HG03558 (cell line): ENCODE measurements at regions not wholly inside any gene's neighbourhood (a gene's known extent, or its start where the extent isn't known, plus 50 kb on each side); places are given as distances from the start of the nearest gene placed in this dataset.

Source experiments
- ATAC-seq: cut with Tn5 transposase; IDR thresholded peaks from one replicate; pipeline ENCODE4 v1.9.1; 2021; ENCODE audit warnings: moderate number of reproducible peaks; ENCODE audit not compliant: unreplicated experiment; ENCODE audit errors: extremely low read depth

DNA sequence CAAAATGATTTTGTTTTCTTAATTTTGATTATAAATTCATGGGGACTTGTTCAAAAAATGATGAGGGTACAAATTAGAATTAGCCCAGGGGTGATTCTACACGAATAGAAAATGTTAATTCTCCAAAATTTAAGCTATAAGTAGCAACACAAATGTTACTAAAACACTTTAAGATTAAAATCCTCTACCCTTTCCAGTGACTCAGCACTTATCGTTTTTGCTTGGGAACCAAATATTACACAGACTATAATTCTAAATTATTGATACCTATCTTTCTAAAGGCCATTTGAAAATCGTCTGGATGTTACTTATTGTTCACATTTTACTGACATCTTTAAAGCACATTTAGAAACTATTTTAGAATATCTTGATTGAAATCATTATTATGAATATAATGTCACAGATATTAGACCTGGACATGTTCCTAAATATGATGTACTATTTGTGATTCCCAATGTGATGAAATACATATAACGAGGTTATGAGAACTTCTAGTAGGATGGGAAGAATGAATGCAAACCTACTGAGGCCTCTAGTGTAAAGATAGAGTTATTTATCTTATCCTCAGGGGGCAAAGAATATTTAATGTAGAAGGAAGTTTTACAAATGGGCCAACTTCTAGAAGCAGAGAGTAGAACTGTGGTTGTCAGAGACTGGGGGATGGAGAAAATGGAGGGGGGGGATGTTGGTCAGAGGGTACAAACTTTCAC, 132.0 kb upstream of the TP63 start:
- ATAC-seq, result no peak

DNA sequence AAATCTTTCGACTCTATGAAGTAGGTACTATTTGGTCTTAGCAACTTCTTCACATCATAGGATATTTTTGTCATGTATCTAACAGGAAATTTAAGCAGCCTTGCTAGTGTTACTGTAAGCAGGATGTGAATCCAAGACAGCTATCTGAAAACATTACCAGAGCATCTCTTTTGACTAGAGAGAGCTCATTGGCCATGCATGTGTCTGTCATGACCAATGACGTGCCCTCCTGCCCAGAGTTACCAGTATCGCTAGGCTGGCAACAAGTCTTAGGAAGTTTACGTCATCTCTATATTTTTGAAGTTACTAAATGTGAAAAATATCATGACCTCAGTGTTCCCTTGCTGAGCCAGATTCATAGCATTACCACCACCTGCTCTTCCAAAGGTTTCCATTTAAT, 130.9 kb upstream of the TP63 start:
- ATAC-seq, result no peak

DNA sequence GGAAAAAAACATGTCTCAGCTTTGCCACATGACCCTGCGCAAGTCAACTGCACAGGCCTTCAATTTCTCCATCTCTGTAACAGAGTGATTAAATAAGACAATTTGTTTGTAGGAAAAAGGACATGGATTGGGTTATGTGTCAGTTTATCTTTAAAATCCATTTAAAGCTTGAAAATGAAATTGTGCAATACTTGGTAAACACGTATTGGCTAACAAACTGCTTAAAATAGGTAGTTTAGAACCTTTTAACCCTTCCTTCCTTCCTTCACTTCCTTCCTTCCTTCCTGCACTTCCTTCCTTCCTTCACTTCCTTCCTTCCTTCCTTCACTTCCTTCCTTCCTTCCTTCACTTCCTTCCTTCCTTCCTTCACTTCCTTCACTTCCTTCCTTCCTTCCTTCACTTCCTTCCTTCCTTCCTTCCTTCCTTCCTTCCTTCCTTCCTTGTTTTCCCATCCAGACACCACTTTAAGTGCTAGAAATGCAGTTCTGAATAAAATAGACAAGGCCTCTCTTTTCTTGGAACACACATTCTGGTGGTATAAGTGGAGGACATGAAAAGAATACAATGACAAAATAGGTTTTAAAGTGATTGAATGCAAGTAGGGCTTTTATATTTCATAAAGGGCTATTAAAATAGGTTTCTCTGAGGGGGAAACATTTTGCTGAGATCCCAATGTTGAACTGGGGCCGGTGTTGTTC, 130.2 kb upstream of the TP63 start:
- ATAC-seq, result no peak

DNA sequence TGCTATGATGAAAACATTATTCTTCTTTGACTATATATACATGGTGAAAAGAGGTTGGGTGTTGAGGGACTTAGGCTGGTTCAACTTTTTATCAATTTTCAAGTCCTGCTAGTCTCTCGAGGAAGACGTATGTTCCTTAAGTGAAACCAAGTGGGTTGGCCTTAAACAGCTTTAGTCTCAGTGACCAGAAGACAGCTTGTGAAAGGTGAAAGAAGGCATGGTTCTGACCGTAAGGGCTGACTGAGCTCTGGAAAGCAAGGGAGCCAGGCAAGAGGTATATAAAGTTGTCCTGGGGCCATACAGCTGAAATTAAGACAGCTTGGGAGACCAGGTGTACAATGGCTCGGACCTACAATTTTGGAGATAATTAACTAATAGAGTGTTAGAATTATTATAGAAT, 128.9 kb upstream of the TP63 start:
- no peak for ATAC-seq

DNA sequence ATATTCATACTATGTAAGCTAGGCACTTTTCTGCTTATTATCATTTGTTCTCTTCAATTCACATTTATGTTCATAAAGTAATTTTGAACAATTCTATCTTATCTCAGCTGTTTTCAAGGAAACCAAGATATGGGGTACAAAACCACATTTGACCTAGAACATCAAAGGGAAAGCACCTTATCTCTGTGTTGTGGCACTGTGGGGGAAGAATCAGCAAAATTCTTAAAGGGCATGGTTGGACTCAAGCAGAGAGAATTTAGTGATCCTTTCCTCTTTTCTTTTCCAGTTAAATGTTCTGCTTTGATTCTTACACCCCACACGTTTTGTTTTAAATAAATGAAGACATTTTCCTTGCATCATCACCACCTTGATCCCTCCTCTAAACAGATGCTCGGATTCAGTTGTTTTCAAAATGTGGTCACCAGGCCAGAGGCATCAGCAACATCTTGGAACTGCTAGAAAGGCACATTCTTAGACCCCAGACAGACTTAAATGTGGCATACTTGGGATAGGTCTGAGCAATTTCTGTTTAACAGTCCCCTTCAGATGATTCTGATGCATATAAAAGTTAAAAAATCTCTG, 128.4 kb upstream of the TP63 start:
- no peak for ATAC-seq

DNA sequence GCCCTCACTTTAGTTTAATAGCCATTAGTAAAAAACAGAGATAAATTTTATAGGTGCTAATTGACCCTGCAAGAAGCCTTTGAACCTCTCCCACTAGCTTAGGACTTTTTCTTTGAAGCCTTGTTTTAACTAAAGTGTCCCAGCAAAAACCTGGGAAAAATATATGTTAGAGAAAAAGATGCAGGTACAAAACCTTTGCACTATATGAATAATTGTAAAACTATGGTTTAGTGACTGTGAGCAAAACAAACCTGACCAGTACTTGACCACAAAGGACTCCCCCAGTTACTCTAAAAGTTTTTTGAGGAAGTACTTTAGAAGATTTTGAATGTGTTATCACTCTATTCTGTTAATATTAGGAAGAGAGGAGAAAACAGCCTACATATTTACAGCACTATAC, 123.3 kb upstream of the TP63 start:
- ATAC-seq, result no peak

DNA sequence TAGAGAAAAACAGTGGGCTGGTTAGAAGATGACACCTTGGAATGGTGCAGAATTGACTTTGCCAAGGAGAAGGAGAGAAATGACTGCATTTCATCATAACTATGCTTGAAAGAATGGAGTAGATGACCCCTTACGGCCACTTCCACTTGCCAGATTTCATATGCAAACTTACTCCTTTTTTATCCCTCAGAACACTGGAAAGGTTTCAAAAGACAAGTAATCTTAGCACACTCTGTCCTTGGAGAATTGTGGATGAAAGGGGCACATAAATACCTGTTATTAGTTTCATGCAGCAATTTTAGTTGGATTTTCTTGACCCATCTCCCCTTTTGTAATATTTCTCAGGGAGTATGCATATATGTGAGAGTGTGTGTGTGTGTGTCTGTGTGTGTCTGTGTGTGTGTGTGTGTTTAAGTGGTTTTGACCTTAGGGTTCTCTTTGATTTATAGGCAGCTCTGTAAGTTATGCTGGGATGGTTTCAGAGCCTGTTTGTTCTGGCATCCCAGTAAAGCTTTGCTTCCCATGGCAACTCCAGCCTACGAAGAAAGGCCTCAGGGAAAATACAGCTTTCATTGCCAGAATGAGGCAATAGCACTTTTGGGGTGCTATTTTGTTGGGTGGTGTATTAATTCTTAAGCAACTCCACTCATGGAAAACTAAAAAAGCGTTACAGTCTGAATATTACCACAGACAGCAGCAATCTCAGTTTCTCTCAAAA, 122.2 kb upstream of the TP63 start:
- ATAC-seq, result no peak

DNA sequence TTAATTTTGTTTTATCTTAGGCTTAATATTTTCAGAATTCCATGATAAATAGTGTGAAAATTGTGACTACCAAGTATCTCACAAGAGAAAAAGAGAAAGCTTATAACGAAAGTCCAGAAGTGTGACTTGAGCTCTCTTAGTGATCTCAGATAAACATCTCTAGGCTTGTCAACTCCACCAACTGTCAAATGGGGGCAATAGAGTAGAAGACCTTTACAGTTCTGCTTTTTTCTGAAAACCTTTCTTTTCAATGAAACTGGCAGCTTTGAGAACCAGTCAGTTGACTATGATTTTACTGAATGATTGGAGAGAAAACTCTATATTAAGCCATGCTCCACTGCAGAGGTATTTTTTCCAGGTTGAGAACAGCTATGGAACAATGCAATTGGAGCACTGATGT, 119.2 kb upstream of the TP63 start:
- ATAC-seq, result peak; percentile 69

DNA sequence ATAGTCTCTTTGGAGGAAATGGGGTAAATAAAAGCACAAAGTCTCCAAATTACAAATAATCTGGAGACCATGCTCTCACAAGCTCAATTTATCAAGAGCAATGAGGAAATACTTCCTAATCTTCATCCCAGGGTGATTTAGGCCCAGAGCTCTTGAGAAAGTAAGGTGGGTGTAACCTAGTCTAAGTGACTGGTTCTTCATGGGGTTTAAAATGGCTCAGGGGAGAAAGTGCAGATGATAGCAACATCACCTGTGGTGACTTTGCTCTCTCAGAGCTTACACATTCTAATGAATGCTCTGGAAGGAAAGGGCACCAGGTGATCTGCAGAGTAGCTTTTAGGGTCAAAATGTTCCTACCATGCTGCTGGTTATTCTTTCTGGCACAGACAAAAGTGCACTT, 118.4 kb upstream of the TP63 start:
- no peak for ATAC-seq

DNA sequence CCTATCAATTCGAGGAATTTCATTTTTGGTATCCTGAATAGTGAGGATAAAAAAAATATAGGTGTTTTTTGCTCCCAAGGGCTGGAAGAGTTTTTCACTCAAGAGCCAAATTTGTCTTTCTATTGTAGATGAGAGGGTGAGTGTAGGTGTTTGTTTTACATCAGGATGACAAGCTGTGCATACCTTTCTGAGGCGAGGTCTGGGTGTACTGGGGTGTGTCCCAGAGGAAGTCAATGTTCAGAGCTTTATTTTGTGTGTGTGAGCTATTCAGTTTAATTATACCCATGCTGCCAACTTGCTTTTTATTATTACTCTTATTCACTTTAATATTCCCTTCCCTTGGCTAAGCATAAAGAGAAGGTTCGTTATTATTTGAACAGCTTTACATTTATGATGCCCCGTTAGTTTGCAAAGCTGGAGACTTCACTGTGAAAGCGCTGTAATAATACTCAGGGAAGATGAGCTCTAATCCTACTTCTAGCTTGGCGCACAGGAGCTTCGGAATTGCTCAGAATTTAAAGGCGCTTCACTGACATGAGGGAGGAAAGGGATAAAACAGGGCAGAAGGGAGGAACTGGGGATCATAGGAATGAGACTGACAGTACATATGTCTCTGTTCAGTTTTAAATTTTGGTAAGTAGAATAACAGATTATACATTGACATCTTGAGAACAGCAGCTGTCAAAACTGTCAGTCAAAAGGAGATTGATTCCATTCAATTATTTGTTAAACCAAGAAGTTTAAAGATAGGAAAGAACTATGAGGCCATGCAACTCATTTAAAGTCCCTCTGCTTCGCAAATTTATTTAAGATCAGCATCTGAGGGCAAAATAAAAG, 117.7 kb upstream of the TP63 start:
- no peak for ATAC-seq

DNA sequence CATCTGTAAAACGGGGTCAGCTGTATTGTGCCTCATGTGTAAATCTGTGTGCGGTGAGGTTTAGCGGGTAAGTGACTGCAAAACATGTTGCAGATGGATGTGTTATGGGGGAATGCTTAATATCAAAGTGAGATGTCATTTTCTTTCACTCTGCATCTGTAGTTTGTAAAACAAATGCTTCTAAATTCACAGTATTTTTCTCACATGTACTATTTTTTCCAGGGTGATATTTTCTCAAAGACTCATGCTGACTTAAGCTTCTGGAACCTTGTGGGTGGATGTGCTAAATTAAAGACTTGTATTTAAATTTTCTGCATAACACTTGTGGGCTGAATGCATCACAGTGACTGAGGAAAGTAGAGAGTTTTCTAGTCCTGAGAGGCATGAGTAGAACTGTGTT, 115.2 kb upstream of the TP63 start:
- ATAC-seq, result no peak

DNA sequence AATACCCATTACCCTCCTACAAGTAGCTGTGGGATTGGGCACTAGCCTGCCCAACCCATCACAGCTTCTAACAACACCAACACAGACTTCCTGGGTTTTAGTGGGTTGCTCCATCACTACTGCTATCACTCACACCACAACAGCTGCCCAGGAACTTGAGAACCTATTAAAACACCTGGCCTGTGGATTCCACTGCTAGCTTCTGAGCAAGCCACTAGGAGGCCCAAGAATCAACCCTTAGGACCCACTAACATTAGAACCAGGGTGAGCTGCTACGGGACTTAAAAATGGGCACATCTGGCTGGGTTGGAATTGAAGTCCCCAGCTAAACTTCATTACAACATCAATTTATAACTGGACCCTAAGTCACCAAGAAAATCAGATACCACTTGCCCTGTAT, 113.2 kb upstream of the TP63 start:
- no peak for ATAC-seq

DNA sequence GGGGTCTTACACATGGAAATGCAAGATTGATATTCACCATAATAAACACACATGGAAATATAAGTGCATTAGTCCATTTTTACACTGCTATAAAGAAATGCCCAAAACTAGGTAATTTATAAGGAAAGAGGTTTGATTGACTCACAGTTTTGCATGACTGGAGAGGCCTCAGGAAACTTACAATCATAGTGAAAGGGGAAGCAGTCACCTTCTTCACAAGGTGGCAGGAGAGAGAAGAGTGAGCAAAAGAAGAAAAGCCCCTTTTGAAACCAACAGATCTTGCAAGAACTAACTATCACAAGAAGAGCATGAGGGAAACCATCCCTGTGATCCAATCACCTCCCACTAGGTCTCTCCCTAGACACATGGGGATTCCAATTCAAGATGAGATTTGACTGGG, 111.7 kb upstream of the TP63 start:
- no peak for ATAC-seq

DNA sequence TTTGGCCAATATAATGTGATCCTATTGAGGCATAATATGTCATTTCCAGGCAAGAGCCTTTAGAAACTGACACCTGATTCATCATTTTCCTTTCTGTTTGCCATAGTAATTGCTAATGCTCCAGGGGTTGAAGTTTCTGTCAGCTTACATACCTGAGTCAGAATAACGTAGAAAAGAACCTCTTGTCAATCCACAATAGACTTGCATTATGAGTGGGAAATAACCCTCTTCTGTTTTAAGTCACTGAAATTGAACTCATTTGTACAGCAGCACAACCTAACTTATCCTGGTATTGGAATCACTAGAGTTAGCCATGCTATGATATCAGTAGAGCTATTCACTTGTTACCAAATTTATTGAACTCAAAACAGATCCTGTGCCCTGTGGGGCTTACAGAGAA, 101.7 kb upstream of the TP63 start:
- no peak for ATAC-seq

DNA sequence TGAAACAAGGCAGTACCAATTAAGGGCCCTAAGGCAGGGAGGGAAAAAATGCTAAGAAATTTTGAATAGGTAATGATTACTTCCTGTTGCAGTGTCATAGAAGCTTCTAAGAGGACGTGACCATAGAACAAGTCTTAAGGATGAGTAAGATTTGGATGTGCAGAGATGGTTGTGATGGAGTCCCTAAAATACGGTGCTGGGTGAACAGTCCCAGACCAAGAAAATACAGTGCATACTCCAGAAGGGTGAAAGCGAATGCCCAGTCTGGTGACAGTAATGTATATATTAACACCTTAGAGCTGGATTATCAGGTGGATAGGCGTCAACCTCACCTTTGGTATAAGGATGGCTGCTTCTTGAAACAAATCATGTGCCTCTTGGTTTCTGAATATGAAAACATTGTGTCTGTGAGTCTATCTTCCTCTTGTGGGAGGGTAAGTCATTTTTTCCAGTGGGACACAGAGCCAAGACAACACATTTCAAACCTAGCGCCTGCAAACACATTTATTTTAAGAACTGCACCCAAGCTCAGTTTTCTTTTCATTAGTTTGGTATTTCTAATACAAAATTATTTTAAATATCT, 101.2 kb upstream of the TP63 start:
- ATAC-seq, result no peak

DNA sequence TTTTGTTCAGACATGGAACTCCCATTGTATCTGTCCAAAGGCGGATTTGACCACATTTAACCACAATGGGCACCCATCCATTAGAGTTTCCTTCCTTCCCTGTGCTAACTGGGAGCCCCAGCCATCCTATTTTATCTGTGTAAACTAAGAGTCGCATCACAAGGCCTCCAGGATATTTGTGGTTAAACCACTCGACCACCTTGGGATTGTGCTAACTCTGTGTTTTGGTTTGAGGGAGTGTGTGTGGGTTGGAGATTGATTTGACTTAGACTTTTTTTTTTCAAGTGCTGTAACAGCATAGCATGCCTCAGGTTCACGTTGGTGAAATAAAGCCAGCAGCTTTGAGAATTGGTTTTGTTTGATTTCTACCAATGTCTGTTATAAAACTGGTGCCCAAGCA, 100.4 kb upstream of the TP63 start:
- ATAC-seq, result no peak

DNA sequence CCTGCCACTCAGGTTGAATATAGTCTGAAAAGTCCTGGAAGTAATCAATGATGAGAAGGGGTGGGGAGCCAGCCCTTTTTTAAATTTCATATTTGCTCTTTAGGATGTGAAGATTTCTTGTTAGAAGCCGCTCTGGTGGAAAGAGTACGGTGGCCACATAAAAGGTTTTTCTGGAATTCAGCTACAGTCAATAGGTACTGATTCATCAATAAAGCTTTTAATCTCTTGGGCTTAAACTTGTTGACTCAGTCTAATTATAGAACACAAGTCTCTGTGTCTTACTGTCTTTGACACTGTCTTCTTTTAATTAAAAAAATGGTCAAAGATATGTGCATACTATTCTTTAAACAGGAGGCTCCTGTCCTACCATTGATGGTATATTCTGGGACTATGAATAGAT, 99.9 kb upstream of the TP63 start:
- ATAC-seq, result no peak

DNA sequence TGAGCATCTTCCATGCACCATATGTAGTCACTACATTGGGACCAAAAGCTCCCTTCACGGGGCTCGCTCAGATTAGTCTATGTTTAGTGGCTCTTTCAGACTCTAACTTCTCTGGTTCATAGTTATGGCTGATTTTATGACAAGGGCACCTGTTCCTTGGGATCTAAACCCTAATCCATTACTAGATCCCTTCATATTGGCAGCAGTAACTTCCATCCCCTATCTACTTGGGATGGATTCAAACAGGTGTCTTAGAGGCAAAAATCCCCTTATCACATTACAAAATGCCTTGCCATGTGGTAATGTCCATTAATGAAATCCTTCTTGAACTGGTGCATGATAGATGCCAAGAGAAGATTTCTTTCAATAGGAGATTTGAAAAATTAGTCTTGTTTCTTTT, 96.7 kb upstream of the TP63 start:
- no peak for ATAC-seq

DNA sequence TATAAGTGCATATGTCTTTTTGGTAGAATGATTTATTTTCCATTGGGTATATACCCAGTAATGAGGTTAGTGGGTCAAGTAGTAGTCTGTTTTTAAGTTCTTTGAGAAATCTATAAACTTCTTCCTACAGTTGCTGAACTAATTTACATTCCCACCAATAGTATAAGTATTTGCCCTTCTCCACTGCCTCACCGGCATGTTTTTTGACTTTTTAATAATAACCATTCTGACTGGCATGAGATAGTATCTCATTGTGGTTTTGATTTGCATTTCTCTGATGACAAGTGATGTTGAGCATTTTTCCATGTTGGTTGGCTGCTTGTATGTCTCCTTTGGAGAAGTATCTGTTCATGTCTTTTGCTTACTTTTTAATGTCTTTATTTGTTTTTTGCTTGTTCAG, 94.1 kb upstream of the TP63 start:
- ATAC-seq, result no peak

DNA sequence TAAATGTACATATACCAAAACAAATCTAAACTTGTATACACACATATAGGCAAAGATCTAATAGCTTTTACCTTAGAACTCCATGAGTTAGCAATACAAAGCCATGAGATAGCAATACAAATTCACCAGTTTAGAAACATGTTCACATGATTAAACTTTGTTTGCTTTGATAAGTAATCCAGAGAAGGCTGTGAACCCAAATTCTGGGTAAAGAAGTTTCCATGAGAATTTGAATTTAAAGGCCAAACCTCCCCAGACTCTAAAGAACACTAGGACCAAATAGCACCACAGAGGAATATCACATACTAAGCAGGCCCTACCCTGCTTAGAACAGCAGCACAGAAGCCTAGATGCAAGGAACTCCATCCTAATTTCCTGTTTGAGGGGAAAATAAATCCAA, 83.7 kb upstream of the TP63 start:
- no peak for ATAC-seq
